ENCODE measurements at regions not wholly inside any gene's neighbourhood (a gene's known extent, or its start where the extent isn't known, plus 50 kb on each side); places are given as distances from the start of the nearest gene placed in this dataset.

DNA sequence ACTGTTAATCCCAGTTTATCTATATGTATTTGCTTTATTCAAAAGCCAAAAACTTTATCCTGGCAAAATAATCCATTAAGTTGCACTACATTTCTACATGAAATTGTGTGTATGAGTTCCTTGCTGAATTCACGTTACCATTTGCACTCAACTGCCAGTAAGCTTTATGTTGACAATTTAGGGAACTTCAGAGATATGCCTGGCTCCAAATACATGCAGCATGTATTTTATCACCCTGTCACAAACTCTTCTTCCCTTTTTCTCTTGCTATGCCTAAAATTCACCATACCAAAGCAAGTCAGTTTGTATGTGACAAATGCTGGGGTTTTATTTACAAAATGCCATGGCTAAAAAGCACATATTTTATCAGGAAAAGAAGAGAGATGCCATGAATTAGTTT, 157.6 kb upstream of the CDH2 start:
- TF ChIP-seq, protein P1, sequence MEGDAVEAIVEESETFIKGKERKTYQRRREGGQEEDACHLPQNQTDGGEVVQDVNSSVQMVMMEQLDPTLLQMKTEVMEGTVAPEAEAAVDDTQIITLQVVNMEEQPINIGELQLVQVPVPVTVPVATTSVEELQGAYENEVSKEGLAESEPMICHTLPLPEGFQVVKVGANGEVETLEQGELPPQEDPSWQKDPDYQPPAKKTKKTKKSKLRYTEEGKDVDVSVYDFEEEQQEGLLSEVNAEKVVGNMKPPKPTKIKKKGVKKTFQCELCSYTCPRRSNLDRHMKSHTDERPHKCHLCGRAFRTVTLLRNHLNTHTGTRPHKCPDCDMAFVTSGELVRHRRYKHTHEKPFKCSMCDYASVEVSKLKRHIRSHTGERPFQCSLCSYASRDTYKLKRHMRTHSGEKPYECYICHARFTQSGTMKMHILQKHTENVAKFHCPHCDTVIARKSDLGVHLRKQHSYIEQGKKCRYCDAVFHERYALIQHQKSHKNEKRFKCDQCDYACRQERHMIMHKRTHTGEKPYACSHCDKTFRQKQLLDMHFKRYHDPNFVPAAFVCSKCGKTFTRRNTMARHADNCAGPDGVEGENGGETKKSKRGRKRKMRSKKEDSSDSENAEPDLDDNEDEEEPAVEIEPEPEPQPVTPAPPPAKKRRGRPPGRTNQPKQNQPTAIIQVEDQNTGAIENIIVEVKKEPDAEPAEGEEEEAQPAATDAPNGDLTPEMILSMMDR (IDR thresholded peaks at IDR 0.05) = no peak
- TF ChIP-seq, protein P2, sequence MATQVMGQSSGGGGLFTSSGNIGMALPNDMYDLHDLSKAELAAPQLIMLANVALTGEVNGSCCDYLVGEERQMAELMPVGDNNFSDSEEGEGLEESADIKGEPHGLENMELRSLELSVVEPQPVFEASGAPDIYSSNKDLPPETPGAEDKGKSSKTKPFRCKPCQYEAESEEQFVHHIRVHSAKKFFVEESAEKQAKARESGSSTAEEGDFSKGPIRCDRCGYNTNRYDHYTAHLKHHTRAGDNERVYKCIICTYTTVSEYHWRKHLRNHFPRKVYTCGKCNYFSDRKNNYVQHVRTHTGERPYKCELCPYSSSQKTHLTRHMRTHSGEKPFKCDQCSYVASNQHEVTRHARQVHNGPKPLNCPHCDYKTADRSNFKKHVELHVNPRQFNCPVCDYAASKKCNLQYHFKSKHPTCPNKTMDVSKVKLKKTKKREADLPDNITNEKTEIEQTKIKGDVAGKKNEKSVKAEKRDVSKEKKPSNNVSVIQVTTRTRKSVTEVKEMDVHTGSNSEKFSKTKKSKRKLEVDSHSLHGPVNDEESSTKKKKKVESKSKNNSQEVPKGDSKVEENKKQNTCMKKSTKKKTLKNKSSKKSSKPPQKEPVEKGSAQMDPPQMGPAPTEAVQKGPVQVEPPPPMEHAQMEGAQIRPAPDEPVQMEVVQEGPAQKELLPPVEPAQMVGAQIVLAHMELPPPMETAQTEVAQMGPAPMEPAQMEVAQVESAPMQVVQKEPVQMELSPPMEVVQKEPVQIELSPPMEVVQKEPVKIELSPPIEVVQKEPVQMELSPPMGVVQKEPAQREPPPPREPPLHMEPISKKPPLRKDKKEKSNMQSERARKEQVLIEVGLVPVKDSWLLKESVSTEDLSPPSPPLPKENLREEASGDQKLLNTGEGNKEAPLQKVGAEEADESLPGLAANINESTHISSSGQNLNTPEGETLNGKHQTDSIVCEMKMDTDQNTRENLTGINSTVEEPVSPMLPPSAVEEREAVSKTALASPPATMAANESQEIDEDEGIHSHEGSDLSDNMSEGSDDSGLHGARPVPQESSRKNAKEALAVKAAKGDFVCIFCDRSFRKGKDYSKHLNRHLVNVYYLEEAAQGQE (IDR thresholded peaks at IDR 0.05; ENCODE audit: insufficient read depth in 1 of 2, low read depth in 2 of 2, low read length in 1 of 2) = no peak
- TF ChIP-seq POLR2AphosphoS5 (IDR thresholded peaks at IDR 0.05; ENCODE audit: low read depth, low read length) = no peak

Data from Panc1 (cell line).